Uterus (tissue), 3 donors: ENCODE measurements at regions not wholly inside any gene's neighbourhood (a gene's known extent, or its start where the extent isn't known, plus 50 kb on each side); places are given as distances from the start of the nearest gene placed in this dataset.

ENCODE experiments used
- DNase-seq, 2 donors: peaks; one replicate each; pipeline ENCODE4 v3.0.0-alpha.2; 2019 to 2020
- H3K27ac ChIP-seq, 2 donors: fragments of 200-600 bp; sonication (generic); 1 replicate in 1 of 2; 2 replicates in 1 of 2; pipeline ENCODE4 v1.5.1; 2016 to 2018
- H3K27me3 ChIP-seq, 2 donors: fragments of 200-600 bp; sonication (generic); one replicate each; pipeline ENCODE4 v1.5.1; 2018 to 2019; ENCODE audit warnings: control low read depth in 1 of 2
- H3K36me3 ChIP-seq, 2 donors: fragments of 200-600 bp; sonication (generic); one replicate each; pipeline ENCODE4 v1.5.1; 2019; ENCODE audit warnings: control low read depth in 1 of 2
- H3K4me1 ChIP-seq, 2 donors: fragments of 200-600 bp; sonication (generic); one replicate each; pipeline ENCODE4 v1.5.1; 2018 to 2019; ENCODE audit warnings: control low read depth in 1 of 2
- H3K4me3 ChIP-seq, 2 donors: fragments of 200-600 bp; sonication (generic); 1 replicate in 1 of 2; 2 replicates in 1 of 2; pipeline ENCODE4 v1.5.1; 2018 to 2019; ENCODE audit warnings: mild to moderate bottlenecking in 1 of 2
- H3K9me3 ChIP-seq, 2 donors: fragments of 200-600 bp; sonication (generic); one replicate each; pipeline ENCODE4 v1.5.1; 2019; ENCODE audit warnings: control low read depth in 1 of 2
- CTCF ChIP-seq, 4 experiments: fragments of 200-600 bp in 2 of 4; fragments of 450-650 bp in 2 of 4; sonication (generic) in 2 of 4; IDR thresholded peaks; one replicate each; pipeline ENCODE4 v1.5.1; 2016 to 2019; ENCODE audit warnings: antibody characterized with exemption in 4 of 4, mild to moderate bottlenecking in 2 of 4, moderate library complexity in 1 of 4
- POLR2A ChIP-seq, 2 donors: fragments of 450-650 bp; IDR thresholded peaks; one replicate each; pipeline ENCODE4 v1.6.1; 2016; ENCODE audit warnings: antibody characterized with exemption in 2 of 2, mild to moderate bottlenecking in 1 of 2, moderate library complexity in 1 of 2
- intact Hi-C: fragments of 100-400 bp; cut with DNase I; formaldehyde crosslinking; loops from one replicate; pipeline ENCODE4 v1.15.1; 2023; ENCODE audit warnings: low total_unique reads
- donor health status: DM: yes; HTN: yes; CAD: no.

GRCh38 chr2:16744521-16744920 is 78.9 kb upstream of the CYRIA start:
- TF ChIP-seq POLR2A (IDR thresholded peaks at IDR 0.05), result no peak
- TF ChIP-seq CTCF (IDR thresholded peaks at IDR 0.05), result no peak
- Histone ChIP-seq H3K27ac (no peak overlapping the region), H3K4me3 (no peak overlapping the region), H3K27me3 (no peaks in the 10 kb centered on the region), H3K36me3 (no peaks in the 10 kb centered on the region), H3K9me3 (no peaks in the 10 kb centered on the region), H3K4me1 (no peaks in the 10 kb centered on the region)
- DNase-seq, result no peak
- intact Hi-C loops, result no loop called here

- no peak for TF ChIP-seq POLR2A (IDR thresholded peaks at IDR 0.05)
- no peak for TF ChIP-seq CTCF (IDR thresholded peaks at IDR 0.05)
- Histone ChIP-seq H3K4me1 (no peaks in the 10 kb centered on the region), H3K4me3 (no peak overlapping the region), H3K27ac (no peak overlapping the region), H3K36me3 (no peaks in the 10 kb centered on the region), H3K9me3 (no peaks in the 10 kb centered on the region), H3K27me3 (no peaks in the 10 kb centered on the region)
- intact Hi-C loops, result no loop called here
- DNase-seq, result no peak
Observed at GRCh38 chr2:16742026-16742425, 76.4 kb upstream of the CYRIA start.

GRCh38 chr2:16741498-16741897 is 75.9 kb upstream of the CYRIA start:
- TF ChIP-seq CTCF (IDR thresholded peaks at IDR 0.05) (no peak), POLR2A (IDR thresholded peaks at IDR 0.05) (no peak)

GRCh38 chr2:16739778-16740581 is 74.3 kb upstream of the CYRIA start:
- no peak overlapping the region for H3K27ac ChIP-seq

More at GRCh38 chr2:16741498-16741897, 75.9 kb upstream of the CYRIA start:
- H3K27ac ChIP-seq, result no peak overlapping the region
- DNase-seq, result no peak
- H3K9me3 ChIP-seq, result no peaks in the 10 kb centered on the region
- no peaks in the 10 kb centered on the region for H3K27me3 ChIP-seq
- H3K4me3 ChIP-seq, result no peak overlapping the region
- no peaks in the 10 kb centered on the region for H3K36me3 ChIP-seq
- intact Hi-C loops, result no loop called here
- no peaks in the 10 kb centered on the region for H3K4me1 ChIP-seq

More at GRCh38 chr2:16739778-16740581, 74.3 kb upstream of the CYRIA start:
- DNase-seq, result no peak
- Histone ChIP-seq H3K4me1 (no peaks in the 10 kb centered on the region), H3K9me3 (no peaks in the 10 kb centered on the region), H3K36me3 (no peaks in the 10 kb centered on the region), H3K27me3 (no peaks in the 10 kb centered on the region), H3K4me3 (no peak overlapping the region)
- TF ChIP-seq CTCF (IDR thresholded peaks at IDR 0.05) (no peak), POLR2A (IDR thresholded peaks at IDR 0.05) (no peak)
- intact Hi-C loops, result no loop called here
